Activated T-helper 1 cell treated with anti-CD3 and anti-CD28 coated beads, Interleukin-12 subunit alpha, Interleukin-12 subunit beta, Interleukin-2, Interleukin-4 antibody, amounts not matched to agents 30 ng/mL and 10 ng/mL and 1 ng/mL, durations not matched to agents 14 hours and 24 hours and 36 hours (primary cell): ENCODE measurements at regions not wholly inside any gene's neighbourhood (a gene's known extent, or its start where the extent isn't known, plus 50 kb on each side); places are given as distances from the start of the nearest gene placed in this dataset.

Experiments
- DNase-seq: peaks from one replicate; pipeline ENCODE4 v3.0.0; 2021; ENCODE audit warnings: low spot score
- H3K27ac Mint-ChIP-seq: one replicate; pipeline ENCODE4 v1.8.0; 2021; ENCODE audit warnings: mild to moderate bottlenecking, mixed read lengths
- H3K27me3 Mint-ChIP-seq: one replicate; pipeline ENCODE4 v1.8.0; 2022; ENCODE audit warnings: mild to moderate bottlenecking, moderate library complexity, mixed read lengths; ENCODE audit not compliant: insufficient read depth
- H3K36me3 Mint-ChIP-seq: one replicate; pipeline ENCODE4 v1.8.0; 2021; ENCODE audit warnings: low read depth, mixed read lengths
- H3K4me1 Mint-ChIP-seq: one replicate; pipeline ENCODE4 v1.8.0; 2021; ENCODE audit warnings: low read depth, mixed read lengths
- H3K4me3 Mint-ChIP-seq: one replicate; pipeline ENCODE4 v1.8.0; 2021; ENCODE audit warnings: mild to moderate bottlenecking, moderate library complexity, mixed read lengths
- H3K9me3 Mint-ChIP-seq: one replicate; pipeline ENCODE4 v1.8.0; 2021; ENCODE audit warnings: mixed read lengths
- intact Hi-C: fragments of 100-400 bp; cut with micrococcal nuclease; formaldehyde crosslinking; loops from one replicate; pipeline ENCODE4 v1.15.1; 2024

- intact Hi-C loops, result no loop called here
- Mint-ChIP-seq H3K27ac (no peak overlapping the region), H3K9me3 (peaks cover 14% of the 10 kb centered on the region), H3K4me3 (no peak overlapping the region), H3K36me3 (no peaks in the 10 kb centered on the region), H3K27me3 (no peaks in the 10 kb centered on the region), H3K4me1 (no peaks in the 10 kb centered on the region)
- DNase-seq, result no peak
These were observed 627.1 kb upstream of the FZD8 start for GRCh38 chr10:36269222-36269621.

GRCh38 chr10:36266923-36267322 lies 624.8 kb upstream of the FZD8 start:
- DNase-seq, result no peak
- intact Hi-C loops, result no loop called here
- Mint-ChIP-seq H3K9me3 (peaks cover 9% of the 10 kb centered on the region), H3K36me3 (no peaks in the 10 kb centered on the region), H3K4me3 (no peak overlapping the region), H3K27ac (no peak overlapping the region), H3K27me3 (no peaks in the 10 kb centered on the region), H3K4me1 (no peaks in the 10 kb centered on the region)

- Mint-ChIP-seq H3K4me1 (no peaks in the 10 kb centered on the region), H3K27ac (no peak overlapping the region), H3K4me3 (no peak overlapping the region), H3K27me3 (no peaks in the 10 kb centered on the region), H3K9me3 (peaks cover 9% of the 10 kb centered on the region), H3K36me3 (no peaks in the 10 kb centered on the region)
- intact Hi-C loops, result no loop called here
- DNase-seq, result no peak
These were observed 623.6 kb upstream of the FZD8 start for GRCh38 chr10:36265741-36266140.

- Mint-ChIP-seq H3K27me3 (no peaks in the 10 kb centered on the region), H3K9me3 (peaks cover 15% of the 10 kb centered on the region), H3K4me1 (no peaks in the 10 kb centered on the region), H3K4me3 (no peak overlapping the region), H3K27ac (no peak overlapping the region), H3K36me3 (no peaks in the 10 kb centered on the region)
- no peak for DNase-seq
- intact Hi-C loops, result no loop called here
These were observed 621.8 kb upstream of the FZD8 start for GRCh38 chr10:36263871-36264270.

- Mint-ChIP-seq H3K4me3 (no peak overlapping the region), H3K27me3 (no peaks in the 10 kb centered on the region), H3K4me1 (no peaks in the 10 kb centered on the region), H3K36me3 (no peaks in the 10 kb centered on the region), H3K27ac (no peak overlapping the region), H3K9me3 (peaks cover 6% of the 10 kb centered on the region)
- DNase-seq, result no peak
- intact Hi-C loops, result no loop called here
These were observed 614.9 kb upstream of the FZD8 start for GRCh38 chr10:36256948-36257356.

- no peak overlapping the region for H3K27ac Mint-ChIP-seq
- no peaks in the 10 kb centered on the region for H3K27me3 Mint-ChIP-seq
- DNase-seq, result no peak
- no peaks in the 10 kb centered on the region for H3K4me1 Mint-ChIP-seq
- intact Hi-C loops, result no loop called here
- no peaks in the 10 kb centered on the region for H3K36me3 Mint-ChIP-seq
- H3K9me3 Mint-ChIP-seq, result peaks cover 11% of the 10 kb centered on the region
- no peak overlapping the region for H3K4me3 Mint-ChIP-seq
These were observed 614.1 kb upstream of the FZD8 start for GRCh38 chr10:36256166-36256565.

- peaks cover 5% of the 10 kb centered on the region for H3K9me3 Mint-ChIP-seq
- no peak overlapping the region for H3K4me3 Mint-ChIP-seq
- no peak for DNase-seq
- intact Hi-C loops, result no loop called here
- H3K27me3 Mint-ChIP-seq, result no peaks in the 10 kb centered on the region
- no peaks in the 10 kb centered on the region for H3K36me3 Mint-ChIP-seq
- no peak overlapping the region for H3K27ac Mint-ChIP-seq
- H3K4me1 Mint-ChIP-seq, result no peaks in the 10 kb centered on the region
These were observed 612.1 kb upstream of the FZD8 start for GRCh38 chr10:36254199-36254598.

GRCh38 chr10:36253731-36254130 lies 611.6 kb upstream of the FZD8 start:
- H3K27ac Mint-ChIP-seq, result no peak overlapping the region
- intact Hi-C loops, result no loop called here

GRCh38 chr10:36251068-36251467 lies 609.0 kb upstream of the FZD8 start:
- Mint-ChIP-seq H3K27ac (no peak overlapping the region), H3K27me3 (no peaks in the 10 kb centered on the region), H3K9me3 (peaks cover 5% of the 10 kb centered on the region), H3K4me3 (no peak overlapping the region), H3K4me1 (no peaks in the 10 kb centered on the region), H3K36me3 (no peaks in the 10 kb centered on the region)
- DNase-seq, result no peak
- intact Hi-C loops, result no loop called here

More at GRCh38 chr10:36253731-36254130, 611.6 kb upstream of the FZD8 start:
- H3K27me3 Mint-ChIP-seq, result no peaks in the 10 kb centered on the region
- H3K4me1 Mint-ChIP-seq, result no peaks in the 10 kb centered on the region
- H3K9me3 Mint-ChIP-seq, result peaks cover 5% of the 10 kb centered on the region
- no peak for DNase-seq
- H3K4me3 Mint-ChIP-seq, result no peak overlapping the region
- H3K36me3 Mint-ChIP-seq, result no peaks in the 10 kb centered on the region

- Mint-ChIP-seq H3K27ac (no peak overlapping the region), H3K9me3 (peaks cover 5% of the 10 kb centered on the region), H3K4me3 (no peak overlapping the region), H3K4me1 (no peaks in the 10 kb centered on the region), H3K27me3 (no peaks in the 10 kb centered on the region), H3K36me3 (no peaks in the 10 kb centered on the region)
- intact Hi-C loops, result no loop called here
- DNase-seq, result no peak
These were observed 606.3 kb upstream of the FZD8 start for GRCh38 chr10:36248304-36248981.

- peaks cover 13% of the 10 kb centered on the region for H3K9me3 Mint-ChIP-seq
- no peaks in the 10 kb centered on the region for H3K4me1 Mint-ChIP-seq
- H3K27ac Mint-ChIP-seq, result no peak overlapping the region
- no peaks in the 10 kb centered on the region for H3K27me3 Mint-ChIP-seq
- H3K36me3 Mint-ChIP-seq, result no peaks in the 10 kb centered on the region
- no peak overlapping the region for H3K4me3 Mint-ChIP-seq
- intact Hi-C loops, result no loop called here
- no peak for DNase-seq
These were observed 605.4 kb upstream of the FZD8 start for GRCh38 chr10:36247478-36247877.

- Mint-ChIP-seq H3K9me3 (peaks cover 14% of the 10 kb centered on the region), H3K4me3 (no peak overlapping the region), H3K27ac (no peak overlapping the region), H3K27me3 (no peaks in the 10 kb centered on the region), H3K36me3 (no peaks in the 10 kb centered on the region), H3K4me1 (no peaks in the 10 kb centered on the region)
- DNase-seq, result no peak
- intact Hi-C loops, result no loop called here
These were observed 594.8 kb upstream of the FZD8 start for GRCh38 chr10:36236931-36237330.

GRCh38 chr10:36236341-36236740 lies 594.2 kb upstream of the FZD8 start:
- Mint-ChIP-seq H3K36me3 (no peaks in the 10 kb centered on the region), H3K9me3 (peaks cover 14% of the 10 kb centered on the region), H3K4me1 (no peaks in the 10 kb centered on the region), H3K27me3 (no peaks in the 10 kb centered on the region), H3K27ac (no peak overlapping the region), H3K4me3 (no peak overlapping the region)
- DNase-seq, result no peak
- intact Hi-C loops, result no loop called here

GRCh38 chr10:36232935-36233334 lies 590.8 kb upstream of the FZD8 start:
- DNase-seq, result no peak
- Mint-ChIP-seq H3K36me3 (no peaks in the 10 kb centered on the region), H3K27me3 (no peaks in the 10 kb centered on the region), H3K4me3 (no peak overlapping the region), H3K9me3 (peaks cover 20% of the 10 kb centered on the region), H3K4me1 (no peaks in the 10 kb centered on the region), H3K27ac (no peak overlapping the region)
- intact Hi-C loops, result no loop called here
